RWPE2 (cell line): ENCODE measurements at regions not wholly inside any gene's neighbourhood (a gene's known extent, or its start where the extent isn't known, plus 50 kb on each side); places are given as distances from the start of the nearest gene placed in this dataset.

ENCODE experiments used
- ATAC-seq: fragments of 200-7000 bp; cut with Tn5 transposase; 3 replicates; pipeline ENCODE4 v1.9.1; 2021; ENCODE audit warnings: low read depth
- DNase-seq: peaks from one replicate; pipeline ENCODE4 v3.0.0-alpha.2; 2020; ENCODE audit warnings: low spot score
- H3K27ac ChIP-seq: fragments of 450-650 bp; 2 replicates; pipeline ENCODE4 v1.5.1; 2017; ENCODE audit warnings: mild to moderate bottlenecking; ENCODE audit not compliant: poor library complexity, severe bottlenecking
- H3K27me3 ChIP-seq: fragments of 250-450 bp; sonication (Bioruptor Pico); 2 replicates; pipeline ENCODE4 v1.5.1; 2021; ENCODE audit warnings: mild to moderate bottlenecking, moderate library complexity; ENCODE audit not compliant: insufficient read depth, poor library complexity, severe bottlenecking
- H3K36me3 ChIP-seq: fragments of 250-450 bp; sonication (Bioruptor Pico); 2 replicates; pipeline ENCODE4 v1.5.1; 2020; ENCODE audit warnings: low read depth, mild to moderate bottlenecking, moderate library complexity
- H3K4me1 ChIP-seq: fragments of 250-450 bp; sonication (Bioruptor Pico); 2 replicates; pipeline ENCODE4 v1.5.1; 2021; ENCODE audit warnings: mild to moderate bottlenecking, moderate library complexity; ENCODE audit not compliant: insufficient read depth, poor library complexity, severe bottlenecking
- H3K4me3 ChIP-seq: fragments of 250-450 bp; sonication (Bioruptor Pico); 2 replicates; pipeline ENCODE4 v1.5.1; 2021; ENCODE audit warnings: mild to moderate bottlenecking, moderate library complexity; ENCODE audit not compliant: severe bottlenecking
- H3K9me3 ChIP-seq: fragments of 250-450 bp; sonication (Bioruptor Pico); 2 replicates; pipeline ENCODE4 v1.5.1; 2021; ENCODE audit warnings: mild to moderate bottlenecking, moderate library complexity; ENCODE audit not compliant: severe bottlenecking
- TF ChIP-seq, protein P1 (sequence below): fragments of 450-650 bp; IDR thresholded peaks from one replicate; pipeline ENCODE4 v1.5.1; 2017; ENCODE audit warnings: mild to moderate bottlenecking, moderate library complexity; ENCODE audit not compliant: poor library complexity, severe bottlenecking

DNA sequence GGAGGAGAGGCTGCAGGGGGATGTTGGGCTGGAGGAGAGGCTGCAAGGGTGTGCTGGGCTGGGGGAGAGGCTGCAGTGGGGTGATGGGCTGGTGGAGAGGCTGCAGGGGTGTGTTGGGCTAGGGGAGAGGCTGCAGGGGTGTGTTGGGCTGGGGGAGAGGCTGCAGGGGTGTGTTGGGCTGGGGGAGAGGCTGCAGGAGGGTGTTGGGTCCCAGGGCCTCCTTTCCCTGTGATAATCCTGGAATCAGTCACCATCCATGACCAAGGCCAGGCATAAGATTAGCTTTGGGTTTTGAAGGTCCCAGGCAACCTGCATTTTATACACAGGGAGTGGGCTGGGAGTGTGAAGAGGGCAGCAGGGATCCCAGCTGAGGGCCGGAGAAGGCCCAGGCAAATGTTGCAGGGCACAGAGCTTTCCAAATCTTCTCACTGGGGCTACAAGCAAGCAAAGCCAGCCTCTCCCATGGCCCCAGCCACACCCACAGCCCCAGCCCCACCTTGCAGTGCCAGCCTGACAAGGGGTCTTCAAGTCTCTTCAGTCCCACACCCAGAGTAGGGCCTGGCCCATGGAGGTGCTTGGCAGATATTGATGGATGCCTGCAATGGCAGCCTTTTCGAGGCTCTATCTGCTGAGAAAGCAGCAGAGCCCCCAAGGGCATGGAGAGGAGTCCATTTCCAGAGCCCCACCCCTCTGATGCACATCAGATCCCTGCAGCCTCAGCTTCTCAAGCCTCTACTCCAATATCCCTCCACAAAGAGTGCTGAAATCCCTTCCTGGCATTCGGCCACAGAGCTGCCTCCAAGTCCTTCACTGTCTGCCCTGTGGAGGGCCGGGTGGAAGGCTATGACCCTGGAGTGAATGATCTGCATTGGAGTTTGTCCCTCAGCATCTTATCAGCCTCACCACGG lies 50.3 kb upstream of the GLI2 start:
- H3K9me3 ChIP-seq = no peaks in the 10 kb centered on the region
- H3K27ac ChIP-seq = no peak overlapping the region
- no peak for DNase-seq
- no peaks in the 10 kb centered on the region for H3K4me1 ChIP-seq
- TF ChIP-seq, protein P1, sequence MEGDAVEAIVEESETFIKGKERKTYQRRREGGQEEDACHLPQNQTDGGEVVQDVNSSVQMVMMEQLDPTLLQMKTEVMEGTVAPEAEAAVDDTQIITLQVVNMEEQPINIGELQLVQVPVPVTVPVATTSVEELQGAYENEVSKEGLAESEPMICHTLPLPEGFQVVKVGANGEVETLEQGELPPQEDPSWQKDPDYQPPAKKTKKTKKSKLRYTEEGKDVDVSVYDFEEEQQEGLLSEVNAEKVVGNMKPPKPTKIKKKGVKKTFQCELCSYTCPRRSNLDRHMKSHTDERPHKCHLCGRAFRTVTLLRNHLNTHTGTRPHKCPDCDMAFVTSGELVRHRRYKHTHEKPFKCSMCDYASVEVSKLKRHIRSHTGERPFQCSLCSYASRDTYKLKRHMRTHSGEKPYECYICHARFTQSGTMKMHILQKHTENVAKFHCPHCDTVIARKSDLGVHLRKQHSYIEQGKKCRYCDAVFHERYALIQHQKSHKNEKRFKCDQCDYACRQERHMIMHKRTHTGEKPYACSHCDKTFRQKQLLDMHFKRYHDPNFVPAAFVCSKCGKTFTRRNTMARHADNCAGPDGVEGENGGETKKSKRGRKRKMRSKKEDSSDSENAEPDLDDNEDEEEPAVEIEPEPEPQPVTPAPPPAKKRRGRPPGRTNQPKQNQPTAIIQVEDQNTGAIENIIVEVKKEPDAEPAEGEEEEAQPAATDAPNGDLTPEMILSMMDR = no peak
- ATAC-seq = no peak
- H3K4me3 ChIP-seq = no peak overlapping the region
- H3K27me3 ChIP-seq = no peaks in the 10 kb centered on the region
- H3K36me3 ChIP-seq = no peaks in the 10 kb centered on the region
